ENCODE measurements at regions not wholly inside any gene's neighbourhood (a gene's known extent, or its start where the extent isn't known, plus 50 kb on each side); places are given as distances from the start of the nearest gene placed in this dataset.

GRCh38 chr10:78513986-78514385 is 480.3 kb downstream of the RPS24 start:
- no peak overlapping the region for H3K4me2 ChIP-seq (ENCODE audit: low read length)
- no peaks in the 10 kb centered on the region for H3K9me3 ChIP-seq (ENCODE audit: low read length)
- H3K79me2 ChIP-seq (ENCODE audit: low read length): no peaks in the 10 kb centered on the region
- no peaks in the 10 kb centered on the region for H3F3A ChIP-seq (ENCODE audit: low read length, unreplicated experiment)
- no peak overlapping the region for H2AFZ ChIP-seq (ENCODE audit: low read length)
- peaks cover 10% of the 10 kb centered on the region; the same call in 1 of the 2 replicates for H3K4me1 ChIP-seq (ENCODE audit: insufficient read depth, low read length)
- no peaks in the 10 kb centered on the region for H3K27me3 ChIP-seq (ENCODE audit: low read length)
- H3K4me3 ChIP-seq (ENCODE audit: low read length): no peak overlapping the region
- no peaks in the 10 kb centered on the region for H4K20me1 ChIP-seq (ENCODE audit: low read length)
- POLR2A ChIA-PET (ENCODE audit: unreplicated experiment): no interaction called here
- H3K9me2 ChIP-seq (replicated peaks; ENCODE audit: low read length): 0 out of 2 replicates have a peak, but pooled peaks cover 5% of the 10 kb centered on the region
- ATAC-seq (no peak), DNase-seq (no peak)
- CTCF ChIA-PET: no interaction called here
- no peak overlapping the region for H3K9ac ChIP-seq (ENCODE audit: low read length)
- intact Hi-C loops (cut with micrococcal nuclease): no loop called here
- H3K27ac ChIP-seq (ENCODE audit: low read length): no peak overlapping the region
- H3K36me3 ChIP-seq (ENCODE audit: low read depth, low read length): no peaks in the 10 kb centered on the region
- TF ChIP-seq EZH2 (IDR thresholded peaks at IDR 0.05; ENCODE audit: low read length, unreplicated experiment): no peak
- TF ChIP-seq EZH2phosphoT487 (IDR thresholded peaks at IDR 0.05; ENCODE audit: borderline replicate concordance, low read length): no peak
- no peak for TF ChIP-seq CTCF (conservative IDR thresholded peaks at IDR 0.05; ENCODE audit: low read depth, low read length)
- no TSS peak for BruUV-seq (replicated peaks)

GRCh38 chr10:78514459-78514858 is 480.8 kb downstream of the RPS24 start:
- no peak overlapping the region for H3K9ac ChIP-seq (ENCODE audit: low read length)
- no peak overlapping the region for H2AFZ ChIP-seq (ENCODE audit: low read length)
- H3K4me3 ChIP-seq (ENCODE audit: low read length): no peak overlapping the region
- H3K9me2 ChIP-seq (replicated peaks; ENCODE audit: low read length): 0 out of 2 replicates have a peak, but pooled peaks cover 5% of the 10 kb centered on the region
- H3K27me3 ChIP-seq (ENCODE audit: low read length): no peaks in the 10 kb centered on the region
- no peak for DNase-seq
- H3K27ac ChIP-seq (ENCODE audit: low read length): no peak overlapping the region
- no peak for ATAC-seq
- intact Hi-C loops (cut with micrococcal nuclease): no loop called here
- H3K4me1 ChIP-seq (ENCODE audit: insufficient read depth, low read length): peaks cover 10% of the 10 kb centered on the region; the same call in 1 of the 2 replicates
- H3K79me2 ChIP-seq (ENCODE audit: low read length): no peaks in the 10 kb centered on the region
- H3K36me3 ChIP-seq (ENCODE audit: low read depth, low read length): no peaks in the 10 kb centered on the region
- ChIA-PET POLR2A (ENCODE audit: unreplicated experiment) (interaction anchor here (0.7 kb wide), 1 partner anchor 21 kb away, joined by 3 read pairs; no protein-coding TSS in a partner anchor), CTCF (no interaction called here)
- no TSS peak for BruUV-seq (replicated peaks)
- no peaks in the 10 kb centered on the region for H4K20me1 ChIP-seq (ENCODE audit: low read length)
- no peaks in the 10 kb centered on the region for H3K9me3 ChIP-seq (ENCODE audit: low read length)
- H3F3A ChIP-seq (ENCODE audit: low read length, unreplicated experiment): no peaks in the 10 kb centered on the region
- no peak for TF ChIP-seq EZH2phosphoT487 (IDR thresholded peaks at IDR 0.05; ENCODE audit: borderline replicate concordance, low read length)
- no peak for TF ChIP-seq CTCF (conservative IDR thresholded peaks at IDR 0.05; ENCODE audit: low read depth, low read length)
- TF ChIP-seq EZH2 (IDR thresholded peaks at IDR 0.05; ENCODE audit: low read length, unreplicated experiment): no peak
- no peak overlapping the region for H3K4me2 ChIP-seq (ENCODE audit: low read length)

- H3F3A ChIP-seq (ENCODE audit: low read length, unreplicated experiment): no peaks in the 10 kb centered on the region
- H3K4me1 ChIP-seq (ENCODE audit: insufficient read depth, low read length): peaks cover 14% of the 10 kb centered on the region
- 0 out of 2 replicates have a peak, but pooled peaks cover 5% of the 10 kb centered on the region for H3K9me2 ChIP-seq (replicated peaks; ENCODE audit: low read length)
- no peaks in the 10 kb centered on the region for H3K79me2 ChIP-seq (ENCODE audit: low read length)
- DNase-seq (peak; percentile 59), ATAC-seq (peak; percentile 14; the same call in 1 of the 2 replicates)
- no peaks in the 10 kb centered on the region for H3K9me3 ChIP-seq (ENCODE audit: low read length)
- no peak overlapping the region for H3K4me3 ChIP-seq (ENCODE audit: low read length)
- no TSS peak for BruUV-seq (replicated peaks)
- H2AFZ ChIP-seq (ENCODE audit: low read length): no peak overlapping the region
- H3K4me2 ChIP-seq (ENCODE audit: low read length): no peak overlapping the region
- H3K9ac ChIP-seq (ENCODE audit: low read length): no peak overlapping the region
- no peaks in the 10 kb centered on the region for H4K20me1 ChIP-seq (ENCODE audit: low read length)
- ChIA-PET POLR2A (ENCODE audit: unreplicated experiment) (interaction anchor here (0.7 kb wide), 1 partner anchor 20 kb away, joined by 3 read pairs; no protein-coding TSS in a partner anchor), CTCF (no interaction called here)
- intact Hi-C loops (cut with micrococcal nuclease): no loop called here
- no peak overlapping the region for H3K27ac ChIP-seq (ENCODE audit: low read length)
- no peaks in the 10 kb centered on the region for H3K27me3 ChIP-seq (ENCODE audit: low read length)
- TF ChIP-seq CTCF (conservative IDR thresholded peaks at IDR 0.05; ENCODE audit: low read depth, low read length) (no peak), EZH2 (IDR thresholded peaks at IDR 0.05; ENCODE audit: low read length, unreplicated experiment) (no peak), EZH2phosphoT487 (IDR thresholded peaks at IDR 0.05; ENCODE audit: borderline replicate concordance, low read length) (no peak)
- H3K36me3 ChIP-seq (ENCODE audit: low read depth, low read length): no peaks in the 10 kb centered on the region
Measured at GRCh38 chr10:78515038-78515872, 481.6 kb downstream of the RPS24 start.

Measured in PC-3 (cell line).